ENCODE measurements at regions not wholly inside any gene's neighbourhood (a gene's known extent, or its start where the extent isn't known, plus 50 kb on each side); places are given as distances from the start of the nearest gene placed in this dataset.

- TF ChIP-seq, protein P1, sequence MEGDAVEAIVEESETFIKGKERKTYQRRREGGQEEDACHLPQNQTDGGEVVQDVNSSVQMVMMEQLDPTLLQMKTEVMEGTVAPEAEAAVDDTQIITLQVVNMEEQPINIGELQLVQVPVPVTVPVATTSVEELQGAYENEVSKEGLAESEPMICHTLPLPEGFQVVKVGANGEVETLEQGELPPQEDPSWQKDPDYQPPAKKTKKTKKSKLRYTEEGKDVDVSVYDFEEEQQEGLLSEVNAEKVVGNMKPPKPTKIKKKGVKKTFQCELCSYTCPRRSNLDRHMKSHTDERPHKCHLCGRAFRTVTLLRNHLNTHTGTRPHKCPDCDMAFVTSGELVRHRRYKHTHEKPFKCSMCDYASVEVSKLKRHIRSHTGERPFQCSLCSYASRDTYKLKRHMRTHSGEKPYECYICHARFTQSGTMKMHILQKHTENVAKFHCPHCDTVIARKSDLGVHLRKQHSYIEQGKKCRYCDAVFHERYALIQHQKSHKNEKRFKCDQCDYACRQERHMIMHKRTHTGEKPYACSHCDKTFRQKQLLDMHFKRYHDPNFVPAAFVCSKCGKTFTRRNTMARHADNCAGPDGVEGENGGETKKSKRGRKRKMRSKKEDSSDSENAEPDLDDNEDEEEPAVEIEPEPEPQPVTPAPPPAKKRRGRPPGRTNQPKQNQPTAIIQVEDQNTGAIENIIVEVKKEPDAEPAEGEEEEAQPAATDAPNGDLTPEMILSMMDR (IDR thresholded peaks at IDR 0.05; ENCODE audit: borderline replicate concordance, extremely low read depth, low read length, poor library complexity, severe bottlenecking): no peak
- TF ChIP-seq EZH2 (IDR thresholded peaks at IDR 0.05; ENCODE audit: borderline replicate concordance, low read depth, low read length, severe bottlenecking): no peak
Observed at GRCh38 chr10:42929236-42929635, 146.6 kb downstream of the BMS1 start.

Measured in DND-41 (cell line).